Psoas muscle (tissue), 7 donors: ENCODE measurements at regions not wholly inside any gene's neighbourhood (a gene's known extent, or its start where the extent isn't known, plus 50 kb on each side); places are given as distances from the start of the nearest gene placed in this dataset.

Experiments used
- ATAC-seq, 4 donors: fragments of 200-7000 bp; cut with Tn5 transposase; one replicate each; pipeline ENCODE4 v1.9.1; 2020; ENCODE audit warnings: moderate library complexity in 3 of 4, mild to moderate bottlenecking in 2 of 4
- DNase-seq, 2 donors: peaks; one replicate each; pipeline ENCODE4 v3.0.0-alpha.2; 2020
- H3K27ac ChIP-seq: fragments of 200-600 bp; one replicate; pipeline ENCODE4 v1.8.0; 2022
- H3K27me3 ChIP-seq, 3 donors: fragments of 200-600 bp in 1 of 3; one replicate each; pipeline versions ENCODE4 v1.6.1 to v1.8.0; 2013 to 2022; ENCODE audit warnings: low read length in 2 of 3, mild to moderate bottlenecking in 2 of 3, moderate library complexity in 1 of 3; ENCODE audit not compliant: insufficient read depth in 3 of 3
- H3K36me3 ChIP-seq, 2 donors: fragments of 200-600 bp in 1 of 2; one replicate each; pipeline versions ENCODE4 v1.6.1 to v1.8.0; 2013 to 2022; ENCODE audit warnings: low read depth in 1 of 2, mild to moderate bottlenecking in 1 of 2, moderate library complexity in 1 of 2; ENCODE audit not compliant: insufficient read depth in 1 of 2
- H3K4me1 ChIP-seq: fragments of 200-600 bp; one replicate; pipeline ENCODE4 v1.8.0; 2022
- H3K4me3 ChIP-seq: fragments of 200-600 bp; one replicate; pipeline ENCODE4 v1.8.0; 2022; ENCODE audit warnings: mild to moderate bottlenecking
- H3K9me3 ChIP-seq: fragments of 200-600 bp; one replicate; pipeline ENCODE4 v1.8.0; 2022
- CTCF ChIP-seq: fragments of 200-600 bp; IDR thresholded peaks from one replicate; pipeline ENCODE4 v1.8.0; 2022; ENCODE audit warnings: antibody characterized with exemption
- WGBS, 3 donors: extraction: QIAGEN DNeasy Blood & Tissue Kit; methylation state at CpG; one replicate each; pipeline versions ENCODE4 v1.1.6 to v1.1.7; 2013; 5-methylcytosine and 5-hydroxymethylcytosine counted together
- intact Hi-C, 2 donors: fragments of 100-400 bp; cut with DNase I; formaldehyde crosslinking; loops; one replicate each; pipeline versions ENCODE4 v1.11.0 to v1.14.2; 2022
- donor health status: healthy with polysubstance abuse.
- donor health status: DM: no; HTN: no; CAD: no; lungs with moderate emphysema.
- donor health status: Bipolar disorder and iron deficiency.
- donor health status: healthy.
- donor health status: DM: yes; HTN: yes; CAD: no.
- donor health status: DM: no; HTN: no; CAD: no.
- donor health status: DM: yes; HTN: yes; CAD: no.

- no peaks in the 10 kb centered on the region for H3K27me3 ChIP-seq
- H3K4me1 ChIP-seq = peaks cover 7% of the 10 kb centered on the region
- H3K9me3 ChIP-seq = peaks cover 6% of the 10 kb centered on the region
- intact Hi-C loops = loop anchor here (2.0 to 5.0 kb wide), 3 partner anchors 111 to 137 kb away; no protein-coding TSS in a partner anchor
- ATAC-seq = no peak
- H3K4me3 ChIP-seq = peak overlapping the region; percentile 66
- no peaks in the 10 kb centered on the region for H3K36me3 ChIP-seq
- no peak for TF ChIP-seq CTCF
- WGBS, 3 donors = 36 to 50% (median 45%) methylated on average over 2 of the region's 2 CpGs
- peak overlapping the region; percentile 85 for H3K27ac ChIP-seq
- no peak for DNase-seq
Observed at GRCh38 chr21:16193496-16194094, 463.8 kb downstream of the USP25 start.

GRCh38 chr21:16194095-16194787 is 464.5 kb downstream of the USP25 start:
- Histone ChIP-seq H3K4me1 (peaks cover 8% of the 10 kb centered on the region), H3K4me3 (peak overlapping the region; percentile 66), H3K9me3 (peaks cover 6% of the 10 kb centered on the region), H3K27ac (peak overlapping the region; percentile 85), H3K36me3 (no peaks in the 10 kb centered on the region), H3K27me3 (no peaks in the 10 kb centered on the region)
- intact Hi-C loops = loop anchor here (2.0 to 5.0 kb wide), 3 partner anchors 112 to 137 kb away; no protein-coding TSS in a partner anchor
- DNase-seq (peak; percentile 42 to 77), ATAC-seq (peak; percentile 82 to 90 (median 86))
- TF ChIP-seq CTCF = peak; percentile 42
- WGBS, 3 donors = 8 to 15% (median 8%) methylated on average over 9 of the region's 9 CpGs

- peak overlapping the region; percentile 66 for H3K4me3 ChIP-seq
- TF ChIP-seq CTCF = no peak
- ATAC-seq (peak; percentile 4 to 52 (median 28)), DNase-seq (no peak)
- peaks cover 8% of the 10 kb centered on the region for H3K4me1 ChIP-seq
- H3K27me3 ChIP-seq = no peaks in the 10 kb centered on the region
- H3K36me3 ChIP-seq = no peaks in the 10 kb centered on the region
- peak overlapping the region; percentile 85 for H3K27ac ChIP-seq
- peaks cover 10% of the 10 kb centered on the region for H3K9me3 ChIP-seq
- WGBS, 3 donors = 5 to 10% (median 10%) methylated on average over 9 of the region's 9 CpGs
- intact Hi-C loops = loop anchor here (2.0 to 5.0 kb wide), 7 partner anchors 67 to 342 kb away; no protein-coding TSS in a partner anchor
Observed at GRCh38 chr21:16194788-16195537, 465.2 kb downstream of the USP25 start.

- peaks cover 12% of the 10 kb centered on the region for H3K9me3 ChIP-seq
- 6 to 15% (median 13%) methylated on average over 4 of the region's 4 CpGs for WGBS, 3 donors
- DNase-seq (no peak), ATAC-seq (peak; percentile 41 to 71 (median 58))
- peaks cover 8% of the 10 kb centered on the region for H3K4me1 ChIP-seq
- H3K36me3 ChIP-seq = no peaks in the 10 kb centered on the region
- peak overlapping the region; percentile 85 for H3K27ac ChIP-seq
- no peaks in the 10 kb centered on the region for H3K27me3 ChIP-seq
- peak overlapping the region; percentile 66 for H3K4me3 ChIP-seq
- intact Hi-C loops = loop anchor here (2.0 to 5.0 kb wide), 5 partner anchors 67 to 342 kb away; no protein-coding TSS in a partner anchor
- no peak for TF ChIP-seq CTCF
Observed at GRCh38 chr21:16195538-16195910, 465.7 kb downstream of the USP25 start.
